HG02870 (cell line): ENCODE measurements at regions not wholly inside any gene's neighbourhood (a gene's known extent, or its start where the extent isn't known, plus 50 kb on each side); places are given as distances from the start of the nearest gene placed in this dataset.
A peak's percentile ranks its signal among the peaks of the same experiment; 100 is the strongest.
"Not testable (repeated sequence)": the region's sequence is repeated elsewhere in the genome, so short reads cannot be mapped to it uniquely, and the experiment has no call there.

Experiments
- ATAC-seq: cut with Tn5 transposase; IDR thresholded peaks from one replicate; pipeline ENCODE4 v1.9.1; 2021; ENCODE audit warnings: mild to moderate bottlenecking, moderate library complexity; ENCODE audit not compliant: unreplicated experiment

- no peak for ATAC-seq
These were observed 96.1 kb upstream of the XYLT1 start for GRCh38 chr16:17566656-17567450.

- ATAC-seq: no peak
These were observed 95.3 kb upstream of the XYLT1 start for GRCh38 chr16:17566075-17566474.

GRCh38 chr16:17565605-17566004 is 94.8 kb upstream of the XYLT1 start:
- ATAC-seq: no peak

- ATAC-seq: no peak
These were observed 94.1 kb upstream of the XYLT1 start for GRCh38 chr16:17564856-17565255.

- no peak for ATAC-seq
These were observed 92.7 kb upstream of the XYLT1 start for GRCh38 chr16:17563323-17564091.

GRCh38 chr16:17561056-17561455 is 90.3 kb upstream of the XYLT1 start:
- no peak for ATAC-seq

GRCh38 chr16:17560548-17560947 is 89.8 kb upstream of the XYLT1 start:
- ATAC-seq: no peak

- no peak for ATAC-seq
These were observed 88.6 kb upstream of the XYLT1 start for GRCh38 chr16:17559394-17559793.

- ATAC-seq: no peak
These were observed 87.2 kb upstream of the XYLT1 start for GRCh38 chr16:17557949-17558348.

- no peak for ATAC-seq
These were observed 86.7 kb upstream of the XYLT1 start for GRCh38 chr16:17557480-17557879.

- no peak for ATAC-seq
These were observed 85.7 kb upstream of the XYLT1 start for GRCh38 chr16:17556276-17557052.

GRCh38 chr16:17555176-17555575 is 84.4 kb upstream of the XYLT1 start:
- no peak for ATAC-seq

GRCh38 chr16:17552351-17552750 is 81.6 kb upstream of the XYLT1 start:
- ATAC-seq: no peak

- ATAC-seq: not testable (repeated sequence)
These were observed 80.9 kb upstream of the XYLT1 start for GRCh38 chr16:17551682-17552081.

- ATAC-seq: no peak
These were observed 78.1 kb upstream of the XYLT1 start for GRCh38 chr16:17548825-17549224.

GRCh38 chr16:17544785-17545184 is 74.0 kb upstream of the XYLT1 start:
- ATAC-seq: no peak

GRCh38 chr16:17544304-17544703 is 73.5 kb upstream of the XYLT1 start:
- no peak for ATAC-seq

GRCh38 chr16:17543073-17543472 is 72.3 kb upstream of the XYLT1 start:
- ATAC-seq: no peak

GRCh38 chr16:17541324-17541723 is 70.6 kb upstream of the XYLT1 start:
- ATAC-seq: no peak

- ATAC-seq: no peak
These were observed 68.2 kb upstream of the XYLT1 start for GRCh38 chr16:17538927-17539326.

GRCh38 chr16:17532338-17532995 is 61.7 kb upstream of the XYLT1 start:
- peak; percentile 38 for ATAC-seq
